DMS153 treated with DMSO at 0.1 percent for 48 hours (cell line): ENCODE measurements at regions not wholly inside any gene's neighbourhood (a gene's known extent, or its start where the extent isn't known, plus 50 kb on each side); places are given as distances from the start of the nearest gene placed in this dataset.

Experiments used
- DNase-seq: peaks from one replicate; lab custom pipeline; 2025; ENCODE audit not compliant: unreplicated experiment; lab: John Stamatoyannopoulos, UW

DNA sequence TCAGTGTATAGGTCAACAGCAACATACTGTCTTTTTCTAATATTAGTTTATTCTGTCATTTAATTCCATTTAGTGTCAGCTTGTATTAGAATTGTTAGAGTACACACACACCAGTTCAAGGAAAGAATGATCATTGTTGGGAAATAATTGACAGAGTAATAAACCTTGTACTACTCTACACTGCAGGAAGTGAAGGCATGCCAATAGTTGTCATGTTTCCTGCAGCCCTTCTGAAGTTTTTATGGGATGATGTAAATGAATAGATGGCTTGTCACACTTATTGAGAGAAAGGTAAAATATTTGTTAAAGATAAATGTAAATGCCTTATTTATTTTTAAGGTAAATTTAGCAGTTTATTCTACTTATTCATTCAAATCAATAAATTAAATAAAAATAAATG lies 306.9 kb upstream of the KLHL1 start:
- no peak for DNase-seq

- no peak for DNase-seq
Observed at GRCh38 chr13:70408865-70409264, 300.6 kb upstream of the KLHL1 start.

GRCh38 chr13:70407486-70407885 lies 299.2 kb upstream of the KLHL1 start:
- DNase-seq = no peak

DNA sequence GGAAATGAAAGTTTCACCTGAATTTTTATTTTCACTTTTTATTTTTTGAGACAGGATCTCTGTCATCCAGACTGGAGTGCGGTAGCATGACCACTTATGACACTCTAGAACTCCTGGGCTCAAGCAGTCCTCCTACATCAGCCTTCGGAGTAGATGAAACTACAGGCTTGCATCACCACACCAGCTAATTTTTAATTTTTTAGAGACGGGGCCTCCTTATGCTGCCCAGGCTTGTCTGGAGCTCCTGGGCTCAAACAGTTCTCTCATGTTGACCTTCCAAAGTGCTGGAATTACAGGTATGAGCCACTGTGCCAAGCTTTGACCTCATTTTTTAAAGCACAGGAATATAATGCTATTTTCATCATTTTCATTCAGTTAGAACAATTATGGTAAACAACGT lies 297.0 kb upstream of the KLHL1 start:
- no peak for DNase-seq

DNA sequence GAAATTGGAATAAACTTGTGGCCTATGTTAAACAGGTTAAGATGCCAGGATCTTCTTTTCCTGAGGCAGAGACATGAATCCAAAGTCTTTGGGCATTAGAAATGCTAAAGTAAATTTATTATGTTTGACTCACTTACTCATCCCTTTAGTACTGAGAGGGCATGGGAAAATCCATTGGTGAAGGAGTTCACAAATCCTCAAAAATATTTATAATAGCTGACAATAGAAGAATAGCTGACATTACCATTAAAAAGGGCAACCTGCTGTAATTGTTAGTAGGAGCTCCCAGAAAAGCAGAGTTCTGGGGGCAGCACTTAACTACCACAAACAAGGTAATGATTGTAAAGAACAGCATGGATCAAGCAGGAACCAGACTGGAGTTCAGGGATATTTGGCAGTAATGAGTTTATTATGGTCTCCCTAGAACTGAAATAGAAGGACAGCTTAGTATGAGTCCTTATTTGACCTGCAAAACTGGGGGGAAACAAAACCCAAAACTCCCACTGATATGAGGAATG lies 285.8 kb upstream of the KLHL1 start:
- no peak for DNase-seq

GRCh38 chr13:70391678-70392077 lies 283.4 kb upstream of the KLHL1 start:
- DNase-seq = peak; percentile 86

GRCh38 chr13:70390968-70391367 lies 282.7 kb upstream of the KLHL1 start:
- DNase-seq = no peak

DNA sequence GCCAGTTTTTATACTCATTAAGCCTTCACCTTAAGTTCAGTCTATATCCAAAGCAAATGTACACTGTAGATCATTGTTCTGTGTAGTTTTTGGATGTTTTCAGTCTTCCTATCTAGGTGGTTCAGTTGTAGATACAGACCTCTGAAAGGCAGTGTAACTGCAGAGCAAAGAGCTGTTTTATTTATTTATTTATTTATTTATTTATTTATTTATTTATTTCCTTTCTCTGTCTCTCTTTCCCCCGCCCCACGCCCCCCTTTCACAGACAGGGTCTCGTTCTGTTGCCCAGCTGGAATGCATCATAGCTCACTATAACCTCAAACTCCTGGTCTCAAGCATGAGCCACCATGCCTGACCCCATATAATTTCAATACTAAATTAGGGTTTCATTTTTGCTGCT lies 281.8 kb upstream of the KLHL1 start:
- DNase-seq = no peak

GRCh38 chr13:70388935-70389334 lies 280.7 kb upstream of the KLHL1 start:
- DNase-seq = no peak

- DNase-seq = no peak
Observed at GRCh38 chr13:70386919-70387318, 278.7 kb upstream of the KLHL1 start.

GRCh38 chr13:70385852-70386251 lies 277.6 kb upstream of the KLHL1 start:
- DNase-seq = no peak

GRCh38 chr13:70384156-70384555 lies 275.9 kb upstream of the KLHL1 start:
- no peak for DNase-seq

- DNase-seq = no peak
Observed at GRCh38 chr13:70380809-70381208, 272.6 kb upstream of the KLHL1 start.

GRCh38 chr13:70375718-70376117 lies 267.5 kb upstream of the KLHL1 start:
- no peak for DNase-seq

DNA sequence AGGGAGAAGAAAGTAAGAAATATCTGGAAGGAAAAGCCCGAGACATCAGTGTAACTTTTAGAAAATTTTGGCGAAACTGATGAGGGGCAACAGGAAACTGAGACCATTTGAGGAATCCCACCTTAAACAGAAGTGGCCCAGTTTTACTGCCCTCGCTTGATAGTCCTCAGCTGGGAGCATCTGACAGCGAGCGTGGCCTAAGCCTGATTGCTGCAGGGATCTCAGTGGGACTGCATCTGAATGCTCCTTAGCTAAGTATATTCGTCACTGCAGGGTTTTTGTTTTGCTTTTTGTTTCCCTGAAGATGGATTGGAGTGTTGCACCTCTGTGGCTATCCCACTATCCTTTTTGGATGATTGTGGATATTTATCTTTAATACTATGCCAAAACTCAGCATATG lies 262.7 kb upstream of the KLHL1 start:
- no peak for DNase-seq

GRCh38 chr13:70366720-70367119 lies 258.5 kb upstream of the KLHL1 start:
- DNase-seq = no peak

- DNase-seq = no peak
Observed at GRCh38 chr13:70363991-70364390, 255.7 kb upstream of the KLHL1 start.

- DNase-seq = no peak
Observed at GRCh38 chr13:70362820-70363570, 254.7 kb upstream of the KLHL1 start.

DNA sequence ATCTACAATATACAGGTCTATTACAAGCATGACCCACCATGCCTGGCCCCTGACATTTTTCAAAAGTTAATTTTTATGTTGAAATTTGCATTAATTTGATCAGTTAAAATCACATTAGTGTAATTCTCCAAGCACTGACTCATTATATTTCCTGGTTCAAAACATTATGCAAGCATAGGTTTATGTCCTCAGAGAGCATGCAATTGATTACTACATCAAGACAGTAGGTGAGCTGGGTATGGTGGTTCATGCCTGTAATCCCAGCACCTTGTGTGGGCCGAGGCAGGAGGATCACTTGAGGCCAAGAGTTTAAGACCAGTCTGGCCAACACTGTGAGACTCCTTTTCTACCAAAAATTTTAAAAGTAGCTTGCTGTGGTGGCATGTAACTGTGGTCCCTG lies 248.8 kb upstream of the KLHL1 start:
- DNase-seq = no peak

- DNase-seq = no peak
Observed at GRCh38 chr13:70353096-70353495, 244.8 kb upstream of the KLHL1 start.

DNA sequence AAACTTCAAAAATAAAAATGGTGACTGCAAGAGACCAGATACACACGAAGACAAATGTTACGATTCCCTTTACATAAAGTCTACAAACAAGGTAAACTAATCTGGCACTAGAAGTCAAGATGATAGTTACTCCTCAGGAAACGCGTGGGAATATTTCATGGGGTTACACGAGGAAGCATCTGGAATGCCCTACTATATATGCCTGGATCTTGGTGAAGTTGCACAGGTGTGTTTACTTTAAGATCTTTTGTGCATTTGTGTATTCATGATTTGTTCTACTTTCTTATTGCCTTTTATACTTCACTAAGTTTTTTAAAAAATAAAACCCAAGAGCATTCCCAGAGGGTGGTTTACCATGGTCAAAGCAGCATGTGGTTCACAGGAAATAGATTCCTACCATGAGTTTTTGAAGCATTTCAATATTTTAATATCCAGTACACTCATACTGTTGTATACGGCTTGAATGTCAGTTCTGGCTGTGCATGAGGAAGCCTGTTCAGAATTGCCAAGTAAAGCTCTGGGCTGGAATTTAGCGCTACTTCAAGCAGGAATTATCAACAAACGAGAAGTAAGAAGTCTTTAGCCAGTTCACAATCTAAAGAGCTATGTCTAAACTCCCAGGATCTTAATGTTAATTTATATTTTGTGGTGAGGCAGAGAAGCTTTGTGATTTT lies 239.8 kb upstream of the KLHL1 start:
- DNase-seq = no peak

DNA sequence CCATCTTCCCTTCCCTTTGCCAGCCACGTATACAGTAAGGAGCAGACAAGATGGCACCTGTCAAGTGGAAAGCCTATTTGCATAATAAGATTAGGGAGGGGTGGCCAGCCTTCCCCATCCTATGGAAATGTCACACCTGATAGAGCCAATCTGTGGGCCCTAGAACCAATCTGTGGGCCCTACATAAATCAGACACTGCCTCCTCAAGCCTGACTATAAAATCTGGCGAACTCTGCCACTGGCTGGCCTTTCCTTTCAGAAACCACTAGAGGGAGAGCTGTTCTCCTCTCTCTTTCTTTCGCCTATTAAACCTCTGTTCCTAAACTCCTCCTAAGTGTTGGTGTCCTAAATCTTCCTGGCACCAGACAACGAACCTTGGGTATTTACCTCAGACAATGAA lies 231.5 kb upstream of the KLHL1 start:
- no peak for DNase-seq

GRCh38 chr13:70338609-70339008 lies 230.4 kb upstream of the KLHL1 start:
- no peak for DNase-seq
